T-helper 2 cell treated with Interferon-gamma antibody and Interleukin-4, amounts not matched to agents 5 μg/mL and 100 μg/mL, for 36 hours (primary cell): ENCODE measurements at regions not wholly inside any gene's neighbourhood (a gene's known extent, or its start where the extent isn't known, plus 50 kb on each side); places are given as distances from the start of the nearest gene placed in this dataset.
"Not testable (repeated sequence)": the region's sequence is repeated elsewhere in the genome, so short reads cannot be mapped to it uniquely, and the experiment has no call there.

Source experiments
- DNase-seq: peaks from one replicate; pipeline ENCODE4 v3.0.0; 2021; ENCODE audit warnings: low spot score
- H3K27ac Mint-ChIP-seq: one replicate; pipeline ENCODE4 v1.8.0; 2021; ENCODE audit warnings: mild to moderate bottlenecking, mixed read lengths
- H3K27me3 Mint-ChIP-seq: one replicate; pipeline ENCODE4 v1.8.0; 2021; ENCODE audit warnings: low read depth, mixed read lengths
- H3K36me3 Mint-ChIP-seq: one replicate; pipeline ENCODE4 v1.8.0; 2021; ENCODE audit warnings: low read depth, mixed read lengths
- H3K4me1 Mint-ChIP-seq: one replicate; pipeline ENCODE4 v1.8.0; 2021; ENCODE audit warnings: low read depth, mixed read lengths
- H3K4me3 Mint-ChIP-seq: one replicate; pipeline ENCODE4 v1.8.0; 2022; ENCODE audit warnings: mild to moderate bottlenecking, moderate library complexity, mixed read lengths
- H3K9me3 Mint-ChIP-seq: one replicate; pipeline ENCODE4 v1.8.0; 2021; ENCODE audit warnings: mixed read lengths

- no peaks in the 10 kb centered on the region for H3K27me3 Mint-ChIP-seq
- DNase-seq, result no peak
- H3K36me3 Mint-ChIP-seq, result no peaks in the 10 kb centered on the region
- no peak overlapping the region for H3K4me3 Mint-ChIP-seq
- H3K9me3 Mint-ChIP-seq, result peaks cover 17% of the 10 kb centered on the region
- H3K4me1 Mint-ChIP-seq, result no peaks in the 10 kb centered on the region
- H3K27ac Mint-ChIP-seq, result no peak overlapping the region
Measured at GRCh38 chr11:29163231-29163630, 853.6 kb downstream of the KCNA4 start.

GRCh38 chr11:29162491-29162890 lies 854.3 kb downstream of the KCNA4 start:
- no peaks in the 10 kb centered on the region for H3K27me3 Mint-ChIP-seq
- no peak overlapping the region for H3K27ac Mint-ChIP-seq
- no peaks in the 10 kb centered on the region for H3K36me3 Mint-ChIP-seq
- peaks cover 21% of the 10 kb centered on the region for H3K9me3 Mint-ChIP-seq
- H3K4me3 Mint-ChIP-seq, result no peak overlapping the region
- no peaks in the 10 kb centered on the region for H3K4me1 Mint-ChIP-seq
- DNase-seq, result no peak

- no peaks in the 10 kb centered on the region for H3K36me3 Mint-ChIP-seq
- no peak for DNase-seq
- H3K27me3 Mint-ChIP-seq, result no peaks in the 10 kb centered on the region
- H3K4me1 Mint-ChIP-seq, result no peaks in the 10 kb centered on the region
- H3K9me3 Mint-ChIP-seq, result peaks cover 25% of the 10 kb centered on the region
- no peak overlapping the region for H3K27ac Mint-ChIP-seq
- H3K4me3 Mint-ChIP-seq, result no peak overlapping the region
Measured at GRCh38 chr11:29161191-29161590, 855.6 kb downstream of the KCNA4 start.

- no peaks in the 10 kb centered on the region for H3K36me3 Mint-ChIP-seq
- H3K4me3 Mint-ChIP-seq, result no peak overlapping the region
- peaks cover 19% of the 10 kb centered on the region for H3K9me3 Mint-ChIP-seq
- H3K4me1 Mint-ChIP-seq, result no peaks in the 10 kb centered on the region
- no peaks in the 10 kb centered on the region for H3K27me3 Mint-ChIP-seq
- no peak overlapping the region for H3K27ac Mint-ChIP-seq
- DNase-seq, result no peak
Measured at GRCh38 chr11:29159552-29160465, 857.0 kb downstream of the KCNA4 start.

GRCh38 chr11:29153078-29153477 lies 863.8 kb downstream of the KCNA4 start:
- DNase-seq, result no peak
- no peak overlapping the region for H3K27ac Mint-ChIP-seq
- peaks cover 22% of the 10 kb centered on the region for H3K9me3 Mint-ChIP-seq
- H3K4me3 Mint-ChIP-seq, result no peak overlapping the region
- no peaks in the 10 kb centered on the region for H3K4me1 Mint-ChIP-seq
- no peaks in the 10 kb centered on the region for H3K36me3 Mint-ChIP-seq
- H3K27me3 Mint-ChIP-seq, result no peaks in the 10 kb centered on the region

GRCh38 chr11:29142573-29142972 lies 874.3 kb downstream of the KCNA4 start:
- H3K9me3 Mint-ChIP-seq, result peaks cover 23% of the 10 kb centered on the region
- not testable (repeated sequence) for H3K27me3 Mint-ChIP-seq

GRCh38 chr11:29135504-29135903 lies 881.3 kb downstream of the KCNA4 start:
- DNase-seq, result no peak
- H3K4me1 Mint-ChIP-seq, result no peaks in the 10 kb centered on the region
- H3K27ac Mint-ChIP-seq, result no peak overlapping the region
- H3K36me3 Mint-ChIP-seq, result no peaks in the 10 kb centered on the region
- H3K27me3 Mint-ChIP-seq, result no peaks in the 10 kb centered on the region
- H3K9me3 Mint-ChIP-seq, result peaks cover 13% of the 10 kb centered on the region
- H3K4me3 Mint-ChIP-seq, result no peak overlapping the region

More at GRCh38 chr11:29142573-29142972, 874.3 kb downstream of the KCNA4 start:
- not testable (repeated sequence) for H3K36me3 Mint-ChIP-seq, H3K4me3 Mint-ChIP-seq, H3K27ac Mint-ChIP-seq, H3K4me1 Mint-ChIP-seq, DNase-seq

- H3K27me3 Mint-ChIP-seq, result no peaks in the 10 kb centered on the region
- no peak overlapping the region for H3K27ac Mint-ChIP-seq
- no peak overlapping the region for H3K4me3 Mint-ChIP-seq
- H3K4me1 Mint-ChIP-seq, result no peaks in the 10 kb centered on the region
- H3K9me3 Mint-ChIP-seq, result peaks cover 22% of the 10 kb centered on the region
- no peak for DNase-seq
- H3K36me3 Mint-ChIP-seq, result no peaks in the 10 kb centered on the region
Measured at GRCh38 chr11:29131055-29131454, 885.8 kb downstream of the KCNA4 start.

GRCh38 chr11:29129844-29130243 lies 887.0 kb downstream of the KCNA4 start:
- Mint-ChIP-seq H3K27me3 (no peaks in the 10 kb centered on the region), H3K27ac (no peak overlapping the region), H3K9me3 (peaks cover 26% of the 10 kb centered on the region), H3K4me1 (no peaks in the 10 kb centered on the region), H3K4me3 (no peak overlapping the region), H3K36me3 (no peaks in the 10 kb centered on the region)
- DNase-seq, result no peak

GRCh38 chr11:29127461-29127860 lies 889.4 kb downstream of the KCNA4 start:
- no peaks in the 10 kb centered on the region for H3K36me3 Mint-ChIP-seq
- no peaks in the 10 kb centered on the region for H3K27me3 Mint-ChIP-seq

GRCh38 chr11:29125606-29126005 lies 891.2 kb downstream of the KCNA4 start:
- H3K27ac Mint-ChIP-seq, result no peak overlapping the region
- no peak overlapping the region for H3K4me3 Mint-ChIP-seq
- no peaks in the 10 kb centered on the region for H3K36me3 Mint-ChIP-seq
- no peaks in the 10 kb centered on the region for H3K4me1 Mint-ChIP-seq
- no peak for DNase-seq
- no peaks in the 10 kb centered on the region for H3K27me3 Mint-ChIP-seq
- peaks cover 27% of the 10 kb centered on the region for H3K9me3 Mint-ChIP-seq

More at GRCh38 chr11:29127461-29127860, 889.4 kb downstream of the KCNA4 start:
- H3K27ac Mint-ChIP-seq, result no peak overlapping the region
- no peaks in the 10 kb centered on the region for H3K4me1 Mint-ChIP-seq
- H3K9me3 Mint-ChIP-seq, result peaks cover 36% of the 10 kb centered on the region
- H3K4me3 Mint-ChIP-seq, result no peak overlapping the region
- DNase-seq, result no peak

GRCh38 chr11:29124470-29124869 lies 892.4 kb downstream of the KCNA4 start:
- Mint-ChIP-seq H3K36me3 (no peaks in the 10 kb centered on the region), H3K9me3 (peaks cover 30% of the 10 kb centered on the region), H3K27ac (no peak overlapping the region), H3K4me3 (no peak overlapping the region), H3K4me1 (no peaks in the 10 kb centered on the region), H3K27me3 (no peaks in the 10 kb centered on the region)
- no peak for DNase-seq

GRCh38 chr11:29119707-29120618 lies 896.9 kb downstream of the KCNA4 start:
- no peaks in the 10 kb centered on the region for H3K36me3 Mint-ChIP-seq
- H3K4me3 Mint-ChIP-seq, result no peak overlapping the region
- DNase-seq, result no peak
- peaks cover 21% of the 10 kb centered on the region for H3K9me3 Mint-ChIP-seq
- no peak overlapping the region for H3K27ac Mint-ChIP-seq
- H3K27me3 Mint-ChIP-seq, result no peaks in the 10 kb centered on the region
- H3K4me1 Mint-ChIP-seq, result no peaks in the 10 kb centered on the region

GRCh38 chr11:29119116-29119515 lies 897.7 kb downstream of the KCNA4 start:
- H3K27me3 Mint-ChIP-seq, result no peaks in the 10 kb centered on the region
- H3K9me3 Mint-ChIP-seq, result peaks cover 21% of the 10 kb centered on the region
- H3K36me3 Mint-ChIP-seq, result no peaks in the 10 kb centered on the region
- no peak overlapping the region for H3K27ac Mint-ChIP-seq
- DNase-seq, result no peak
- no peak overlapping the region for H3K4me3 Mint-ChIP-seq
- H3K4me1 Mint-ChIP-seq, result no peaks in the 10 kb centered on the region
